Skeletal muscle tissue (tissue), 4 donors: ENCODE measurements at regions not wholly inside any gene's neighbourhood (a gene's known extent, or its start where the extent isn't known, plus 50 kb on each side); places are given as distances from the start of the nearest gene placed in this dataset. TPM values are rescaled to one million over a fixed set of nuclear protein-coding genes. Genes with fewer than 3 reads are reported as not detected.

Experiments used
- H3K27ac ChIP-seq: one replicate; pipeline ENCODE4 v1.7.0; 2013; ENCODE audit warnings: mild to moderate bottlenecking, low read depth, low read length, inconsistent platforms
- H3K27me3 ChIP-seq, 3 donors: one replicate each; pipeline ENCODE4 v1.7.0; 2013; ENCODE audit warnings: low read length in 3 of 3; ENCODE audit not compliant: control insufficient read depth in 3 of 3, insufficient read depth in 3 of 3
- H3K36me3 ChIP-seq, 3 donors: one replicate each; pipeline ENCODE4 v1.7.0; 2013; ENCODE audit warnings: low read length in 3 of 3; ENCODE audit not compliant: control insufficient read depth in 3 of 3, insufficient read depth in 3 of 3
- H3K4me1 ChIP-seq, 3 donors: one replicate each; pipeline ENCODE4 v1.7.0; 2013; ENCODE audit warnings: low read length in 3 of 3, mild to moderate bottlenecking in 3 of 3; ENCODE audit not compliant: control insufficient read depth in 3 of 3, insufficient read depth in 3 of 3
- H3K4me3 ChIP-seq, 3 donors: one replicate each; pipeline ENCODE4 v1.7.0; 2013; ENCODE audit warnings: low read length in 3 of 3
- H3K9ac ChIP-seq, 3 donors: one replicate each; pipeline ENCODE4 v1.7.0; 2013; ENCODE audit warnings: low read length in 3 of 3, mild to moderate bottlenecking in 3 of 3, moderate library complexity in 2 of 3, low read depth in 1 of 3
- H3K9me3 ChIP-seq, 3 donors: one replicate each; pipeline ENCODE4 v1.7.0; 2013; ENCODE audit warnings: low read length in 3 of 3; ENCODE audit not compliant: control insufficient read depth in 3 of 3
- small RNA-seq: library from RNA; depleted of rRNA; stranded (forward); fragments of <200 nt; gene quantifications from one replicate; pipeline ENCODE3, GENCODE V24; 2014
- donor health status: Osteomylitis.

DNA sequence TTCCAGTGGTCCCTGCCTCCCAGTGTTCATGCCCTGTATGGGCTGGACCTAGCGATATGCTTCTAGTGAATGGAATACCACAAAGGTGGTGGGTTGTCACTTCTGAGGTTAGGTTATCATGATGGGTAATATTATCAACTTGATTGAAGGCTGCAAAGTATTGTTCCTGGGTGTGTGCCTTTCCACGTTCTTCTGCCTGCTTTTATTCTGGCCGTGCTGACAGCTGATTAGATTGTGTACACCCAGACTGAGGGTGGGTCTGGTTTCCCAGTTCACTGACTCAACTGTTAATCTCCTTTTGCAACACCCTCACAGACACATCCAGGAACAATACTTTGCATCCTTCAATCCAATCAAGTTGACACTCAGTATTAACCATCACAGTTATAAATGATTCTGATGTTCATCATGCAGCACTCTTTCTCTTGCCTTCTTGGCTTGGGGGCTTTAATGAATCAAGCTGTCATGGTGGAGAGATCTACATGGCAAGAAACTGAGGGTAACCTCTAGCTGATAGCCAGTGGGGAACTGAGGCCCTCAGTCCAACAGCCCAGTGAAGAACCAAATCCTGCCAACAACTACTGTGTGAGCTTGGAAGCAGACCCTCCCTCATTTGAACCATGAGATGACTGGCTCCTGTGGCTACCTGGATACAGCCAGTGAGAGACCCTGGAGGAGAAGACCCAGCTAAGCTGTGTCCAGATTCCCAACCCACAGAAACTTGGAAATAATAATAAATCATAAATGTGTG, 63.0 kb upstream of the CELF4 start:
- H3K9ac ChIP-seq = no peak overlapping the region
- no peaks in the 10 kb centered on the region for H3K36me3 ChIP-seq
- H3K9me3 ChIP-seq = peaks cover 0 to 2% (median 0%) of the 10 kb centered on the region in 3 donors
- H3K4me3 ChIP-seq = no peak overlapping the region
- no peaks in the 10 kb centered on the region for H3K27me3 ChIP-seq
- no peak overlapping the region for H3K27ac ChIP-seq
- no peaks in the 10 kb centered on the region for H3K4me1 ChIP-seq

DNA sequence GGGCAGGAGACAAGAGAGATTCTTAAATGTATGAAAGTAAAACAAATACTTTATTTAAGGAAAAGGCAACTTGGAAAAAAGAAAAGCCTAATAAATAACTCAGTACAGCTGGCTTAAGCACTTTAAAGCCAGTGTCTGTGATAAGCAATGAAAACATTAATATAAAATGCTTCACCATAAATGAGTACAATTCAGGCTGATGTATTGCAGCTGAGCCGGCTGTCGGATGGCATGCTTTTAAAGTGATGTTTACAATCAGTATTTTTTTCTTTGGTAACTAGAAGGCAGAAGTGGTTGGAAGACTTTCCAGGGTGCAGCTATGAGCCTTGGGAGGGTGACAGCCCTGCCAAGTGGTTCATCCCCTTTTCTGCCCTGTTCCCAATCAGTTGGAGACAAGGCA, 58.7 kb upstream of the CELF4 start:
- no peaks in the 10 kb centered on the region for H3K36me3 ChIP-seq
- H3K27me3 ChIP-seq = no peaks in the 10 kb centered on the region
- no peak overlapping the region for H3K9ac ChIP-seq
- peaks cover 0 to 2% (median 0%) of the 10 kb centered on the region in 3 donors for H3K9me3 ChIP-seq
- H3K4me1 ChIP-seq = no peaks in the 10 kb centered on the region
- no peak overlapping the region for H3K4me3 ChIP-seq
- no peak overlapping the region for H3K27ac ChIP-seq

DNA sequence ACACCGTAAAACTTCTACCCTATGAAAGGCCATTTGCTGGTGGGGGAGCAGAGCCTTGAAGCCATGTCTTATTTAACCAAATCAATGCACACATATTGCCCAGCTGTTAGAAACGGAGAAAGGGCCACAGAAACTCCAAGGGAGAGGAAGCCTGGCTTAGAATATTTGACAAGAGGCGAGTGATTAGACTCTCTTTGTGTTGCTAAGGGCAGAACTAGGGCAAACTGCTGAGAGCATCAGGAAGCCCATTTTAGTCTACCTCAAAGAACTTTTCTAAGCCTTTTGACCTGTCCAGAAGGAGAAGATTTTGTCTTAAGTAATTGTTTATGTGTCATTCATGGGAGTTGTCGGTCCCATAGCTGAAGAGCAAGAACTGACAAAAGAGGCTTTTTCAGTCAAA, 54.4 kb upstream of the CELF4 start:
- Histone ChIP-seq H3K9me3 (no peaks in the 10 kb centered on the region), H3K4me1 (no peaks in the 10 kb centered on the region), H3K36me3 (no peaks in the 10 kb centered on the region), H3K9ac (no peak overlapping the region), H3K27ac (no peak overlapping the region), H3K27me3 (no peaks in the 10 kb centered on the region), H3K4me3 (no peak overlapping the region)

DNA sequence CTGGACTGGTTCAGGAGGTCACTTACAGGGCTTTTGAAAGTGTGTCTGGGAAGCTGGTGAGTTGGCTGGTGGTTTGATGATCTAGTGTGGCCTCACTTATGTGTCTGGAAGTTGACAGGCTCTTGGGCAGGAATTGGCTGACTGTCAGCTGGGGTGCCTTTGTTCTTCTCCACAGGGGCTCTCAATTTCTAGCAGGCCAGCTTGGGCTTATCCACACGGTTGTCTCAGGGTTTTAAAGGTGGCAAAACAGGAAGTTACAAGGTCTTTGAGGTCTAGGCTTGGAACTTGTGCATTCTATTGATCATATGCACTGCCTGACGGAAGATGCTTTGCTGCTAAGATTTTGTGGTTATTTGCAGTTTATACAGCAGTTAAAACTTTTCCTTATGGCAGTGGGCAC, 52.0 kb upstream of the CELF4 start:
- no peak overlapping the region for H3K27ac ChIP-seq
- H3K36me3 ChIP-seq = no peaks in the 10 kb centered on the region
- no peaks in the 10 kb centered on the region for H3K9me3 ChIP-seq
- H3K9ac ChIP-seq = no peak overlapping the region
- H3K4me1 ChIP-seq = no peaks in the 10 kb centered on the region
- H3K27me3 ChIP-seq = peaks cover 0 to 3% (median 0%) of the 10 kb centered on the region in 3 donors
- no peak overlapping the region for H3K4me3 ChIP-seq

Small RNA genes in the stretch of these regions (small RNA-seq; reads per million reads assigned to genes)
- gene AC011712.1 = not detected
- gene MIR4318 = not detected
- not detected for gene MIR5583-1
- gene RN7SKP182 = not detected
- gene RNU6-1242P = not detected
- gene RNU6-706P = not detected
